H9 (cell line): ENCODE measurements at regions not wholly inside any gene's neighbourhood (a gene's known extent, or its start where the extent isn't known, plus 50 kb on each side); places are given as distances from the start of the nearest gene placed in this dataset.

Experiments used
- DNase-seq: peaks from one replicate; pipeline ENCODE4 v3.0.0-alpha.2; 2017
- H2AFZ ChIP-seq: one replicate; pipeline ENCODE4 v1.6.1; 2013; ENCODE audit warnings: mild to moderate bottlenecking, low read length, control low read depth, moderate library complexity
- H2AK5ac ChIP-seq: 2 replicates; pipeline ENCODE4 v1.6.1; 2013; ENCODE audit warnings: low read length, control low read depth, mixed read lengths; ENCODE audit not compliant: insufficient read length
- H2BK120ac ChIP-seq: one replicate; pipeline ENCODE4 v1.6.1; 2013; ENCODE audit warnings: low read depth, mild to moderate bottlenecking, low read length, control low read depth, inconsistent platforms; ENCODE audit not compliant: poor library complexity, severe bottlenecking
- H2BK12ac ChIP-seq: 2 replicates; pipeline ENCODE4 v1.6.1; 2013; ENCODE audit warnings: low read length, control low read depth, mixed read lengths, low read depth; ENCODE audit not compliant: insufficient read length
- H2BK15ac ChIP-seq: 2 replicates; pipeline ENCODE4 v1.6.1; 2013; ENCODE audit warnings: low read depth, low read length, control low read depth
- H2BK20ac ChIP-seq: one replicate; pipeline ENCODE4 v1.6.1; 2013; ENCODE audit warnings: low read depth, mild to moderate bottlenecking, low read length, control low read depth, inconsistent platforms; ENCODE audit not compliant: poor library complexity, severe bottlenecking
- H2BK5ac ChIP-seq: 2 replicates; pipeline ENCODE4 v1.6.1; 2013; ENCODE audit warnings: low read length, control low read depth, mixed read lengths; ENCODE audit not compliant: insufficient read length
- H3K14ac ChIP-seq: 2 replicates; pipeline ENCODE4 v1.6.1; 2013; ENCODE audit warnings: low read length, control low read depth; ENCODE audit not compliant: insufficient read depth
- H3K18ac ChIP-seq: 2 replicates; pipeline ENCODE4 v1.6.1; 2013; ENCODE audit warnings: low read depth, mild to moderate bottlenecking, mixed read lengths, low read length, control low read depth; ENCODE audit not compliant: insufficient read length
- H3K23ac ChIP-seq: 2 replicates; pipeline ENCODE4 v1.6.1; 2013; ENCODE audit warnings: low read length, control low read depth, mixed read lengths, low read depth; ENCODE audit not compliant: insufficient read length
- H3K23me2 ChIP-seq: 2 replicates; pipeline ENCODE4 v1.6.1; 2013; ENCODE audit warnings: low read depth, mild to moderate bottlenecking, mixed read lengths, low read length, control low read depth; ENCODE audit not compliant: insufficient read length, poor library complexity, severe bottlenecking
- H3K27ac ChIP-seq: 2 replicates; pipeline ENCODE4 v1.5.1; 2013; ENCODE audit warnings: low read length, control low read depth, mixed read lengths, low read depth; ENCODE audit not compliant: insufficient read length
- H3K27me3 ChIP-seq: 2 replicates; pipeline ENCODE4 v1.6.1; 2013; ENCODE audit warnings: low read length, control low read depth, inconsistent platforms; ENCODE audit not compliant: insufficient read depth
- H3K4ac ChIP-seq: 2 replicates; pipeline ENCODE4 v1.6.1; 2013; ENCODE audit warnings: low read depth, mild to moderate bottlenecking, control low read depth, inconsistent platforms, low read length, moderate library complexity
- H3K4me1 ChIP-seq: 2 replicates; pipeline ENCODE4 v1.6.1; 2013; ENCODE audit warnings: low read length, control low read depth, inconsistent platforms; ENCODE audit not compliant: insufficient read depth
- H3K4me2 ChIP-seq: 2 replicates; pipeline ENCODE4 v1.6.1; 2013; ENCODE audit warnings: low read length, control low read depth, mixed read lengths; ENCODE audit not compliant: insufficient read length, insufficient read depth
- H3K56ac ChIP-seq: 2 replicates; pipeline ENCODE4 v1.6.1; 2013; ENCODE audit warnings: low read depth, mild to moderate bottlenecking, mixed read lengths, low read length, control low read depth; ENCODE audit not compliant: insufficient read length
- H3K79me1 ChIP-seq: 2 replicates; pipeline ENCODE4 v1.6.1; 2013; ENCODE audit warnings: low read depth, mild to moderate bottlenecking, moderate library complexity, low read length, control low read depth, inconsistent platforms; ENCODE audit not compliant: insufficient read depth, poor library complexity, severe bottlenecking
- H3K79me2 ChIP-seq: 2 replicates; pipeline ENCODE4 v1.6.1; 2013; ENCODE audit warnings: low read length, control low read depth, inconsistent platforms; ENCODE audit not compliant: insufficient read depth
- H3K9ac ChIP-seq: 2 replicates; pipeline ENCODE4 v1.6.1; 2013; ENCODE audit warnings: low read length, control low read depth, mixed read lengths; ENCODE audit not compliant: insufficient read length; ENCODE audit errors: extremely low read depth
- H3K9me3 ChIP-seq: one replicate; pipeline ENCODE4 v1.6.1; 2013; ENCODE audit warnings: low read depth, low read length, inconsistent platforms; ENCODE audit not compliant: control insufficient read depth
- H3T11ph ChIP-seq: one replicate; pipeline ENCODE4 v1.6.1; 2013; ENCODE audit warnings: mild to moderate bottlenecking, low read length, control low read depth, inconsistent platforms
- H4K20me1 ChIP-seq: one replicate; pipeline ENCODE4 v1.6.1; 2013; ENCODE audit not compliant: control insufficient read depth, insufficient read length, insufficient read depth
- H4K5ac ChIP-seq: 2 replicates; pipeline ENCODE4 v1.6.1; 2013; ENCODE audit warnings: low read depth, mild to moderate bottlenecking, mixed read lengths, low read length, control low read depth; ENCODE audit not compliant: insufficient read length
- H4K8ac ChIP-seq: replicated peaks from 2 replicates; pipeline ENCODE4 v1.6.1; 2013; ENCODE audit warnings: low read length, control low read depth, mixed read lengths, low read depth; ENCODE audit not compliant: insufficient read length
- H4K91ac ChIP-seq: 2 replicates; pipeline ENCODE4 v1.6.1; 2013; ENCODE audit warnings: low read depth, mild to moderate bottlenecking, moderate library complexity, mixed read lengths, low read length, control low read depth; ENCODE audit not compliant: insufficient read length
- H3K27ac Mint-ChIP-seq, 3 experiments: 2 replicates in 2 of 3; 3 replicates in 1 of 3; pipeline ENCODE4 v1.8.0; 2020 to 2021; ENCODE audit warnings: mixed read lengths in 3 of 3, mild to moderate bottlenecking in 1 of 3, moderate library complexity in 1 of 3
- H3K27me3 Mint-ChIP-seq: 2 replicates; pipeline ENCODE4 v1.8.0; 2021; ENCODE audit warnings: low read depth, mild to moderate bottlenecking, moderate library complexity, mixed read lengths
- H3K36me3 Mint-ChIP-seq, 3 experiments: 2 replicates in 2 of 3; 3 replicates in 1 of 3; pipeline ENCODE4 v1.8.0; 2020 to 2021; ENCODE audit warnings: low read depth in 3 of 3, mixed read lengths in 3 of 3; ENCODE audit not compliant: insufficient read depth in 1 of 3
- H3K4me1 Mint-ChIP-seq, 2 experiments: 2 replicates each; pipeline ENCODE4 v1.8.0; 2020; ENCODE audit warnings: mixed read lengths in 2 of 2
- H3K4me3 Mint-ChIP-seq, 2 experiments: 2 replicates in 1 of 2; 3 replicates in 1 of 2; pipeline ENCODE4 v1.8.0; 2020 to 2021; ENCODE audit warnings: mild to moderate bottlenecking in 2 of 2, mixed read lengths in 2 of 2, moderate library complexity in 1 of 2
- H3K9me3 Mint-ChIP-seq, 2 experiments: 2 replicates in 1 of 2; 3 replicates in 1 of 2; pipeline ENCODE4 v1.8.0; 2020; ENCODE audit warnings: mild to moderate bottlenecking in 2 of 2, mixed read lengths in 2 of 2, moderate library complexity in 1 of 2
- WGBS: extraction: QIAGEN DNeasy Blood & Tissue Kit; methylation state at CpG from one replicate; pipeline ENCODE4 v1.1.7; 2013; ENCODE audit warnings: missing lambda C conversion rate, low lambda C conversion rate, mixed read lengths; ENCODE audit not compliant: insufficient read length; ENCODE audit errors: extremely low coverage; 5-methylcytosine and 5-hydroxymethylcytosine counted together
- TF ChIP-seq, protein P1 (sequence below): fragments of 200-600 bp; sonication (generic); conservative IDR thresholded peaks from 3 replicates; pipeline ENCODE4 v1.8.0; 2021; ENCODE audit warnings: antibody characterized with exemption, mild to moderate bottlenecking

DNA sequence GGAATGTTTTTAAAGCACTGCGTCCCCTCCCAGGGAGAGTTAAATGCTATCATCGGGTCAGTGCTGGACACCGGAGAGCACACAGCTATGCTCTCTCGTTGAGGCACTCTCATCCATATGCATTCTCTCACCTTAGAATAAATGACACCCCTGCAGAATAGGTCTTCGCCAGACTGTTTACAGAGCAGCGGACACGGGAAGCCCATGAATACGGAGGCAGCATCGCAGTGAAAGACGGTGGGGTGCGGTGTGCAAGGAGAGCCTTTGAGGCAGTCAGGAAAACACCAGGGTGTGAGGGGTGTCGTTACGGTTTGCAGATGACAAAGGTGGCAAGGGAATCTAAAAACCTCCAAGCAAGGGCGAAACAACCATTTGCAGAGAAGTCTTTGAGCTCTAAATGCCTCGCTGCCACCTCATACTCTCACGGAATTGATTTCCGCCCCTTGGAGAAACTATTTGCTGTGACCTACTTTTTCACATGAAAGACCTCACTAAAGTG, 169.2 kb upstream of the FHL2 start:
- Histone ChIP-seq H3T11ph (no peak overlapping the region), H3K9ac (no peak overlapping the region), H3K4me2 (no peak overlapping the region), H3K23me2 (no peaks in the 10 kb centered on the region), H3K56ac (no peak overlapping the region), H3K18ac (no peak overlapping the region), H2BK12ac (no peak overlapping the region), H3K4me1 (no peaks in the 10 kb centered on the region), H3K27ac (no peak overlapping the region), H3K4ac (no peak overlapping the region), H4K8ac (no peak overlapping the region), H4K5ac (no peak overlapping the region), H3K27me3 (no peaks in the 10 kb centered on the region), H2BK15ac (no peak overlapping the region), H3K79me2 (no peaks in the 10 kb centered on the region), H3K9me3 (no peaks in the 10 kb centered on the region), H4K20me1 (no peaks in the 10 kb centered on the region), H3K23ac (no peak overlapping the region), H2BK120ac (no peak overlapping the region), H2AFZ (no peak overlapping the region), H2AK5ac (no peak overlapping the region), H2BK5ac (no peak overlapping the region), H3K79me1 (no peaks in the 10 kb centered on the region), H2BK20ac (no peak overlapping the region), H4K91ac (no peak overlapping the region), H3K14ac (no peak overlapping the region)
- no peak overlapping the region; a peak in 1 of 5 replicates for H3K4me3 Mint-ChIP-seq
- H3K9me3 Mint-ChIP-seq = no peaks in the 10 kb centered on the region
- TF ChIP-seq, protein P1, sequence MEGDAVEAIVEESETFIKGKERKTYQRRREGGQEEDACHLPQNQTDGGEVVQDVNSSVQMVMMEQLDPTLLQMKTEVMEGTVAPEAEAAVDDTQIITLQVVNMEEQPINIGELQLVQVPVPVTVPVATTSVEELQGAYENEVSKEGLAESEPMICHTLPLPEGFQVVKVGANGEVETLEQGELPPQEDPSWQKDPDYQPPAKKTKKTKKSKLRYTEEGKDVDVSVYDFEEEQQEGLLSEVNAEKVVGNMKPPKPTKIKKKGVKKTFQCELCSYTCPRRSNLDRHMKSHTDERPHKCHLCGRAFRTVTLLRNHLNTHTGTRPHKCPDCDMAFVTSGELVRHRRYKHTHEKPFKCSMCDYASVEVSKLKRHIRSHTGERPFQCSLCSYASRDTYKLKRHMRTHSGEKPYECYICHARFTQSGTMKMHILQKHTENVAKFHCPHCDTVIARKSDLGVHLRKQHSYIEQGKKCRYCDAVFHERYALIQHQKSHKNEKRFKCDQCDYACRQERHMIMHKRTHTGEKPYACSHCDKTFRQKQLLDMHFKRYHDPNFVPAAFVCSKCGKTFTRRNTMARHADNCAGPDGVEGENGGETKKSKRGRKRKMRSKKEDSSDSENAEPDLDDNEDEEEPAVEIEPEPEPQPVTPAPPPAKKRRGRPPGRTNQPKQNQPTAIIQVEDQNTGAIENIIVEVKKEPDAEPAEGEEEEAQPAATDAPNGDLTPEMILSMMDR = no peak
- peak overlapping the region in 1 of 3 experiments; percentile 20; a peak in 1 of 7 replicates for H3K27ac Mint-ChIP-seq
- no CpG with 5 or more reads among the region's 17 CpGs for WGBS
- peaks cover 4% of the 10 kb centered on the region in 2 experiments for H3K4me1 Mint-ChIP-seq
- no peaks in the 10 kb centered on the region for H3K36me3 Mint-ChIP-seq
- peaks cover 7% of the 10 kb centered on the region for H3K27me3 Mint-ChIP-seq
- no peak for DNase-seq
